KG1 (cell line): ENCODE measurements at regions not wholly inside any gene's neighbourhood (a gene's known extent, or its start where the extent isn't known, plus 50 kb on each side); places are given as distances from the start of the nearest gene placed in this dataset.

Experiments
- DNase-seq: peaks from one replicate; lab custom pipeline; 2025; lab: John Stamatoyannopoulos, UW

- no peak for DNase-seq
Observed at GRCh38 chr1:29645586-29645985, 409.3 kb downstream of the PTPRU start.

GRCh38 chr1:29644812-29645211 is 408.5 kb downstream of the PTPRU start:
- DNase-seq = no peak

GRCh38 chr1:29643838-29644440 is 407.6 kb downstream of the PTPRU start:
- no peak for DNase-seq

DNA sequence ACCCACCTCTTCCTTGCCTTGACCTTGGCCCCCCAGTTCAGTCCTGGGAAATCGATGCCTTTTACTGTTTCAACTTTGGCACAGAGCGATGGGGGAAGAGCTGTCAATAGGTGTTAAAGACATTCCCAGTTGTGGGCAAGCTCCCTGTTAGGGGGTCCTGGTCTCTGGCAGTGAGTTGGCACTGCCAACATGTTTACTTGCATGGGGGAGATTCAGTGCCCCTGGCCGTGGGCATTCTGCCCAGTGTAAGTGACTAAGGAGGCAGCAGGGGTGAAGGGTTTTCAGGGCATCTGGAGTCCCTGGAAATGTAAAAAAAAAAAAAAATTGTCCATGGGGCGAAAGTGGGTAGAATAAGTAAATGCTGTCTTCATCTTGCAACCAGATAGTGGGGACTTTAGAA is 407.0 kb downstream of the PTPRU start:
- no peak for DNase-seq

DNA sequence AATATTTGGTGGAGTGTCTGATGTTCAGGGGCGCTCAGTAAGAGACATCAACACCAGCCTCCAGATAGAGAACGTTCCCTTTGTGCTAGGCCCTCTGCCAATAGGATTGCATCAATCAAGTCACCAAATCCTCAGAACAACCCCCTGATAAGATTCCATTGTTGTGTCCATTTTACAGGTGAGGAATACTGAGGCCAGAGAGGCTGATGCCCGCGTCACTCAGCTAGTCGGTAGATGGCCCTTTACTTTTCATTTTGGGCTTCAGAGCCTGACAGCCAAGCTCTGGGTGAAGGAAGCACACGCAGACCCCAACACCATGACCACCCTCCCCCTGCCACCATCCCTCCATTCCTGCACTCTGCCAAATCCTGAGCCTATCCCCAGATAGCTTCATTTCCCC is 406.2 kb downstream of the PTPRU start:
- no peak for DNase-seq

- no peak for DNase-seq
Observed at GRCh38 chr1:29641921-29642320, 405.6 kb downstream of the PTPRU start.

- no peak for DNase-seq
Observed at GRCh38 chr1:29640428-29640785, 404.1 kb downstream of the PTPRU start.

DNA sequence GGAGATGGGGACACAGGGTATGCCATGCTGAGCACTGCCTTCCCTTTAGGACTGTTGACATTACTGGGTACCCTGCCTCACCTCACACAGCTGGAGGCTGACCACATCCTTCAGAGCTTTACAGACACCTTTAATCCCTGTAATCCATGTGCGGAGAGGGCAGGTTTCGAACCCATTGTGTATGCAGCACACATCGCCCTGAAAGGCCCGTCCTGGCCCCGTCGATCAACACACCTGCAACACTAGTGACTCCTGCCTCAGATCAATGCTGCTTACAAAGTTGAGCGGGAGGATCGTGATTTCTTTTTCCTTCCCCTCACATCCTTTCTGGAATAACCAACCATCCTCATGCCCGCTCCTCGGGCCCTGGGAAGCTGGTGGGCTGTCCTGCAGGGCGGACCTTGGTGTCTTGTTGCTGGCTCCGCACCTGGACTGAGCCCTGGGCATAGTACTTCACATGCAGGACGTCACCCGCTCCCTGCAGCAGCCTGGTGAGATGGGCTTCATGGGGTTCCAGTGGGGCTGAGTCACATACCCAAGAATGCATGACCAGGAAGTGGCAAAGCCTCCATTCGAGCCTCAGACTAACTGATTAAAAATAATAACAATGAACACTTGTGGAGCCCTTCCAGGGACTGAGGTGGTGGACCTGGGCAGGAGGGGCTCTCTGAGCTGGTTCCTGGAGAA is 403.6 kb downstream of the PTPRU start:
- no peak for DNase-seq

DNA sequence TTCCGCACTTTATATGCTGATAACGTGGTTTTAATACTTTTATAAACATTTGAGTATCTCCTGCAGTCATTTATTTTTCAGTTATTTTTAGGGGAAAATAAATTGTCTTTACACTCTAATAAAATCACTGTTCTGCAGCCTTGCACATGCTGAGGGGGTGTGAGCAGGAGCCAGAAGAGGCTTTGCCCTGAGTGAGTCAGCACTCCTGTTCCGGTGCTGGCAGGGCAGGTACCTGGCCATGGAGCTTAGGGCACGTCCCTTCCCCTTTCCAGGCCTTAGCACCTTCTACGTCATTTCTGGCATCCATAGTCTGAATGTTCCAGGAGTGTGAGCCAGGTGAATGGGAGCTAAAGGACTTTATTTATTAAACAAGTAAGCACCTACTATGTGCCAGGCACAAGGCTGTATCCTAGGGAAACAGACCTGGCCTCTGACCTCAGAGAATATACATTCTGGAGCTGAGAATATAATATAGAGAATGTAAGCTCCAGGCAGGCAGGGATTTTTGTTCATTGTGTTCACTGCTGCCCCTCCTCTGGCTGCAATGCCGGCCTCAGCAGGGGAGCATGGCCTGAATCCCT is 402.9 kb downstream of the PTPRU start:
- no peak for DNase-seq

GRCh38 chr1:29638281-29638680 is 402.0 kb downstream of the PTPRU start:
- DNase-seq = no peak

GRCh38 chr1:29636936-29637335 is 400.6 kb downstream of the PTPRU start:
- no peak for DNase-seq

- DNase-seq = no peak
Observed at GRCh38 chr1:29635501-29636263, 399.4 kb downstream of the PTPRU start.

DNA sequence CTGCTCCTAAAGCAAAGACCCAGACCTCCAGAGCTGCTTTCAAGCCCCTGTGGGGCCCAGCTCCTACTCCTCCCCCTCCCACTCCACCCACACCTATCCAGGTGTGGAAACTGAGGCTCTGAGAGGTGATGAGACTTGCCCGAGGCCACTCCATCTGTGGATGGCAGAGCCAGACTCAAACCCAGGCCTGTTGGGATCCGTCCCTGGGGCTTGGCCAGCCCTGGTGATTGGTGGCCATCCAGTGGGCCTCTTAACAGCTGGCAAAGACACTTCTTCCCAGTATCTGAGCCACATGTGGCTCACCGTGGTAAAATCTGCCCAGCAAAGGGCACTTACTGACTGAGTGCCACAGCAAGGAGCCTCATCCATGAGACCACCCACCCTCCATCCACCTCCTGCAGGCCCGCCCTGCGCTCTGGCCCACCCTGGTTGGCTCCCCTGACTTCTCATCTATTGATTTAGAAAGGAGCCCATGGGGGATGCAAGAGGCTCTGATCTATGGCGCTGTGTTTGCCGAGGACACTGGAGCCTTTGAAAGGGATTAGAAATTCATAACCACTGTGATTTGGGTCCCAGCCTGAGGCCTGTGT is 398.5 kb downstream of the PTPRU start:
- DNase-seq = no peak

GRCh38 chr1:29634324-29634723 is 398.0 kb downstream of the PTPRU start:
- no peak for DNase-seq

DNA sequence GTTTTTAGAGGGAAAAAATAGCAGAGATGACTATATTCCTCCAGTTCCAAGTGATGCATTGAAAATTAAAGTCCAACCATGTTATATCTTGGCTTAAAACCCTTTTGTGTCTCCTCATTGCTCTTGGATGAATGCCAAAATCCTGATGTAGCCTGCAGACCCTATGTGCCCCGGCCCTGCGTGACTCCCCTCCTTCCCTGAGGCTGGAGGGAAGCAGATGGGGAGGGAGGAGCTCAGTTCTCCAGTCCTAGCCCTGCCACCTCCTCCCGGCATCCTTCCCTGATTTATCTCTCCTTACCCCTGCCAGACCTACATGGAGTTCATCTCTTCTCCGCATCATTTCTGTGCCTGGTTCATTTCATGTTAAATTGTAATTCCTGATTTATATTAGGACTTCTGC is 397.4 kb downstream of the PTPRU start:
- no peak for DNase-seq

DNA sequence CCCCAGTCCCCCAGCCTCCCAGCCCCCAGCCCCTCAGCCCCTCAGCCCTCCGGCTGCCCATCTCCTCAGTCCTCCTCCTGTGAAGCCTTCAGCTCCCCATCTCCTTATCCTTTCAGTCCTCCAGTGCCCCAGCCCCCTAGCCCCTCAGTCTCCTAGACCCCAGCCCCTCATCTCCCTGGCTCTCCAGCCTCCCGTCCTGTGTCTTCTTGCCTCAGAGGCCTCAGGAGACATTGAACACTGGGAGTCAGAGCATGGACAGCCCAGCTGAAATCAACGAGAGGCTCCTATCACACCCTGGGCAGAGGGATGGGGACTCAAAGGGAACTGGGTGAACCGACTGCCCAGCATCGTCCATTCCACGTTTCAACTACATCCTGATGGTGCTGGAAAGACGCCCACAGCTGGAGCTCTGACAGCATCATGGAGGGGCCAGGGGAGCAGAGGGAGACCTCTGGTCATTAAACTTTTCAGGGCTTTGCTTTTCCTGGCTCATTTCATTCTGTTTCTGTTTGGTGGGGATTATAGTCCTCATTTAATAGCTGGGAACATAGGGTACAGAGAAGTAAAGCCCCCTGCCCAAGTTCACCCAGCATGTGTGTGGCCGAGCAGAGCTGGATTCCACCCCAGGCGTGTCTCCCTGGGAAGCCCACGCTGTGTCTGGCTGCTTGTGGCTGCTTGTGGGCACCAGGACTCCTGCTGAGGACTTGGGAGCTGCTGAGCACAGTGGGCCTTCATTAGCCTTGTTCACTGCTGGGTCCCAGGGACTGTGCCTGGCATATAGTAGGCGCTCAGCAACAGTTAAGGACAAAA is 396.7 kb downstream of the PTPRU start:
- DNase-seq = no peak

DNA sequence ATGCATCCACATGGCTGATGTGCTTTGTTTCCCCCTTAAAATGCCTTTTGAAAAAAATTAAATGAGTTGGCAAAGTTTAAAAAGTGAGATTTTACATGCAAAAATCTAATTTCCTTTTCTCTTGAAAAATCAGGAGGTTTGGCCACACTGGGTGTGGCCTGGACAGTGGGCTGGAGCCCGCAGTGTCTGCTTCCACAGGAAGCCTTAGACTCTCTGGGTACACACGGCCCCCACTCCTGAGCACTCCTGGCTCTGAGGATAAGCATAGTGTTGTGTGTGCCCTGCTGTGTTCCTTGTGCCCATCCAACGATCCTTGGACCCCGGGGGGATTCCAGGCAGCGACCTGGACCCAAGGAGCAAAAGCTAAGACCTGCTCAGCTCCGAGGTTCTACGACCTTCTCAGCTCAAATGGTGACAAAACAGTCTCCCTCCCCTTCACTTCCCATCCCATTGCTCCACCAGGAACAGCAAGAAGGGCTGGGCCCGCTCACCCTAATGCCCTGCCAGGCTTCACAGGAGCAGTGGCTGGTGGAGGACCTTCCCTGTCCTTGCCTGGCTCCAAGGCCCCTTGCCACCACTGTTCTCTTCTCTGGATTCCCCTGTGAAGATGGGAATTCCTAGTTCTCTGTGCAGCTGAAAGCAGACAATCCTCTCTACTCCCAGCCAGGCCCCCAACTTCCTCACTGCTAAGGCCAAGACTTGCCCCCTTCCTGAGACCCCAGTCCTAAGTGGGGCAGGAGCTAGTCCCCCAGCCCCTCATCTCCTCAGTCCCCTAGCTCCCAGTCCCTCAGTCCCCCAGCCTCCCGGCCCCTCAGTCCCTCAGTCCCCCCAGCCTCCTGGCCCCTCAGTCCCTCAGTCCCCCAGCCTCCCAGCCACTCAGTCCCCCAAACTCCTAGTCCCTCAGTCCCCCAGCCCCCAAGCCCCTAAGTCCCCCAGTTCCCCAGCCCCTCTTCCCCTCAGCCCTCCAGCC is 395.8 kb downstream of the PTPRU start:
- DNase-seq = no peak

- no peak for DNase-seq
Observed at GRCh38 chr1:29631361-29631760, 395.0 kb downstream of the PTPRU start.

DNA sequence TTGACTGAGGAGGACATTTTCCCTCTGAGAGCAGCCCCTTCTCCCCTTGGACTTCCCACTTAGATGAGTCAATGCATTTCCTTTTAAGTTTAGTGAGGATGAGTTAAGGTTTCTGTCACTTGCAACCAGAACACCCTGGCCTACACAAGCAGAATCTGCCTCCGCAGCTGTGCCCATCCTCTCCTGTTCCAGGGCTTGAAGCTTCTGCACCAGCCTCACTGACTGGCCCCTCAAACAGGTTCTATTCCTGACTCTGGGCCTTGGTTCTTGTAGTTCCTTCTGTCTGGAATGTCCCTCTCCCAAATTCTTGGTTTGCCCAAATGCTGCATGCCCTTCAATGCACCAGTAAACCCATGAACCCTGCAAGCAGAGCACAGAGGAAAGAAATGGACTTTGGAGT is 394.4 kb downstream of the PTPRU start:
- DNase-seq = no peak

- no peak for DNase-seq
Observed at GRCh38 chr1:29629814-29630516, 393.6 kb downstream of the PTPRU start.
